Activated T-helper 9 cell treated with anti-CD3 and anti-CD28 coated beads, Interleukin-2, amount 50 U/mL, for 16 hours (primary cell): ENCODE measurements at regions not wholly inside any gene's neighbourhood (a gene's known extent, or its start where the extent isn't known, plus 50 kb on each side); places are given as distances from the start of the nearest gene placed in this dataset.
A peak's percentile ranks its signal among the peaks of the same experiment; 100 is the strongest.

ENCODE experiments used
- DNase-seq: peaks from one replicate; pipeline ENCODE4 v3.0.0-alpha.2; 2020; ENCODE audit warnings: low read depth

DNA sequence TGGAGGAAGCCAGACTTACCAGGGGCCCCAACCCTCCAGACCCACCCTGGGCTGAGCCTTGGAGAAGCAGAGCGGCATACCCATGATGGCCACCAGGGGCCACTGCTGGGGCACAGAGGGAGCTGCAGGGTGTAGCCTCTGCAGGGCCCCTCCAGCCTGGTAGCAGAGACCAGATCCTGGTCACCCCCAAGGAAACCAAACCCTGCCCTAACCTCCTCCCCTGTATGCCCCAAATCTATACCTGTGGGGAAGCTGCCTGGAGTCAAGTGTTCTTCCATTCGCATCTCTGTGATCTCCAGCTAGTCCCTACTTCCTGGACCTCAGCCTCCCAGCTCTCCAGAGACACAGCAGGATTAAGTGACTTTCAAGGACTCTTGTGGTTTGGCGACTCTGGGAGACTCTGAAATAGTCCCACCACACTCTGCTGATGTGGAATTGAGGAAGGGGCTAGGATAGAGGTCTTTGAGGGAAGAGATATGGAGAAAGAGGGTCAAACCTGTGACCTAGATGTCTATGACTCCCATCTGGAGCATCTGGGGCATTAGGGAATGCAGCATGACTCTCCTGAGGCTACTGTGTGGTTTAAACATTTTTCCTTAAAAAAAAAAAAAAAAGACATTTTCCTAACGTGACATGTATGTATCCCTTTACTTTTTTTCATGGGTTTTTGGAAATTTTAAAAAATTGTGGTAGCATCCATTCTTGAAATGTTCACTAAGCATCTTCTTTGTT lies 119.2 kb upstream of the IPO9 start:
- DNase-seq, result peak; percentile 30

DNA sequence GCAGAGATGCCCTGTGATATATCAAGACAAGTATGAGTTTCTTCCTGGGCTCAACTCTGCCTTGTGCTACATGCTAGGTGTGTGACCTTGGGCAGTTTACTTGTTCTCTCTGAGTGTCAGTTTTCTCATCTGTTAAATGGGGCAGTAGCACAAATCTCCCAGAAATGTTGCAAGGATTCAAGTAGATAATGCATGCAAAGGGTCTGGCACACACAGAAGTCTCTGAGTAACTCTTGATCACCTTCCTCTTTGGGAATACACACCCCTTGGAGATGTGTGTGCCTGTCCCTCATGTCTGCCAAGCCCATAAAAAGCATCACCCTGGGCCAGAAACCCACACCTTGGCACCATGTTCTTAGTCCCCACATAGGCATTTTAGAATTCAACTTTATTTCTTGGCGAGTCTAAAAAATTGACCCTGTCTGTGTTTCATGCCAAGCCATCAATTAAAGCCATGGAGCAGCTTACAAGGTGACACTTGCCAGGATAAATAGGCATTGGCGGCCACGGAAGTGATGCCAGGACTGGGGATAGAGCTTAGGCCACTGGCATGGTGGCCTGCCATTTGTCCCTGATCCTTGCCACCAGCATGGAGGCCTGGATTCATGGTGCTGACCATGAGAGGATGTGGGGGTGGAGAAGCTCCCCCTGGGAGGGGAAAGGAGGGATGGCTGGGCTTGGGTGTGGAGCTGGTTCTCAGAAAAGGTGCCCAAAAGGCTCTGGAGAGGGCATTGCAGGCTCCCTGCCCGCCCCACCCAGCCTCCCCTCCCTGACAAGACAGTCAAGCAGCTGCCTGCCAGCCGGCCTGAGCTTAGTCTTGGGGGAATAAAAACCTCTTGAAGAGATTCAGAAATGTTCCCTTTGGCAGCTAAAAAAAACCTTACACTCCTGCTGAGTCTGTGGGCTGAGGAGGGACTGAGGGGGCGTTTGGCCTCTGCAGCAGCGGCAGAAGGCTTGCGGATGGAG lies 118.0 kb upstream of the IPO9 start:
- DNase-seq, result no peak

DNA sequence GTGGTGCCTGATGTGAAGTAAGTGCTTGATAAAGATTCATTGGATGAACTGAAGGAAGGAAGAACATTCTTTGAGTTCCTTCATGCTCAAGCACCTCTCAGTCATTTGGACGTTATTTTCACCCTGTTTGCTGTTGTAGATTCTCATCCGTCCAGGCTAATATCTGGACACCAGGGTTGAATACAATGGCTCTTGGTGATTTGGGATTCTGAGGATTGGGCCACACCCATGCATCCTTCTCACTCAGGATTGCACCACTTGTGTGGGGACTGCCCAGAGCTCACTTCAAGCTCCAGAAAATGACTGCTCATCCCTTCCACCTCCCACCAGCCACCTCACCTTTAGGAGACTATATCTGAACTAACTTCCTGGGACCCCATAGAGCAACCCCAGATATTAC lies 117.1 kb upstream of the IPO9 start:
- no peak for DNase-seq

DNA sequence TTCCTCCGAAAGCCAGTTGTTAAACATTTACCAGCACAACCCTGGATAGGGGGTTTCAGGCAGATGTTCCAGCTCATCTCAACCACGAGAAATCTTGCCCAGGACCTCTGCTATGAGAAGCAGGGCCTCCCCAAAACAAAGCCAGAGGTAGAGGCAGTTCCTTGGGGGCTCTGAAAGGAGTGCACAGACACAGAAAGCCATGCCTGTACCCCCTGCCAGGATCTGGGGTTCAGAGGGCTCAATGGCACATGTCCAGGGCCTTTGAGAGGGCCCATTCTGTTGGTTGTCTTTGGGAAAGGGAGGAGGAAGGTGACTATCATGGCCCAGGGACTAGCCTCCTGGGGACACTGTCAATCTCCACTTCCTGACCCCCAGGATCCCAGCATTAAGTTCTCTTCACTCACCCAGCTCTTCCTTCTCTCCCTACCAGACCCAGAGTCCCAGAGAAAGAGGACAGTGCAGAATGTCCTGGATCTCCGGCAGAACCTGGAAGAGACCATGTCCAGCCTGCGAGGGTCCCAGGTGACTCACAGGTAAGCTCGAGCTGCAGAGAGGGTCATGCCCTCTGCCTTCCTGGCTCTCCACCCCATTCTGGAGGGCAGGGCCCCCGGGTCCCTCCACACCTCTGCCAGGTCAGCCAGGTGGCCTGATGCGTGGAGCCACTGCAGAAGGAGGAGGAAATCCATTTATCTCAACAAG lies 116.4 kb upstream of the IPO9 start:
- DNase-seq, result no peak

DNA sequence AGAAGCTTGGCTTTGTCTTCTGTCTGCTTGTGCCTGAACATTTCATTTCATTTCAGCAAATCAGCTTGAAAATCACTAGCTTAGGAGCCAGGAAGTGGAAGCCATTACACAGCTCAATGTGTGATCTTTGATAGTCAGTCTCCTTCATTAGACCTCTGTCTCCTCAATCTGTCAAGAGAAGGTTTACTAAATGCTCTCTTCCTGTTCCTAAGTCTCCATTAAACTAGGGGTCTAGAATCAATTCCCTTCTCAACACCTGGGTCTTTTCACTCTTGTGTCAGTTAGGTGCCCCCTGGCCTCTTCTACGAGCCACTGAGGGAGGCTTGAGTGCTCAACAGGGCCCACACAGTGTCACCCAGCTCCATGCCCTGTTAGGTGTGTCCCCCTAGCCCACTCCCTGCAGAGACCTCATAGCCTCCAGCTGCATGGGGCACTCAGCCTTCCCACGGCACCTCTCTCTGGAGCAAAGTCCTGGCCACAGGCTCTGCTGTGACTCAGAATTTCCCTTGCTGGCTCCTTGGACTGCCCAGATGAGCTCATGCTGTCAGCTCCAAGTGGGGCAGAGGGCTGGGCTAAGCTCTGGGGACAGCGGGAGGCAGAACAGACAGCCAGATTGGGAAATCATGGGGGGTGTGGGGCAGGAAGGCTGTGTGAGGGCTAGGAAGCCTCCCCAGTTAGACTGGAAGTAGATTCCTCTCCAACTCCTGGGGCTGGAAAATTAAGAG lies 115.7 kb upstream of the IPO9 start:
- DNase-seq, result no peak

DNA sequence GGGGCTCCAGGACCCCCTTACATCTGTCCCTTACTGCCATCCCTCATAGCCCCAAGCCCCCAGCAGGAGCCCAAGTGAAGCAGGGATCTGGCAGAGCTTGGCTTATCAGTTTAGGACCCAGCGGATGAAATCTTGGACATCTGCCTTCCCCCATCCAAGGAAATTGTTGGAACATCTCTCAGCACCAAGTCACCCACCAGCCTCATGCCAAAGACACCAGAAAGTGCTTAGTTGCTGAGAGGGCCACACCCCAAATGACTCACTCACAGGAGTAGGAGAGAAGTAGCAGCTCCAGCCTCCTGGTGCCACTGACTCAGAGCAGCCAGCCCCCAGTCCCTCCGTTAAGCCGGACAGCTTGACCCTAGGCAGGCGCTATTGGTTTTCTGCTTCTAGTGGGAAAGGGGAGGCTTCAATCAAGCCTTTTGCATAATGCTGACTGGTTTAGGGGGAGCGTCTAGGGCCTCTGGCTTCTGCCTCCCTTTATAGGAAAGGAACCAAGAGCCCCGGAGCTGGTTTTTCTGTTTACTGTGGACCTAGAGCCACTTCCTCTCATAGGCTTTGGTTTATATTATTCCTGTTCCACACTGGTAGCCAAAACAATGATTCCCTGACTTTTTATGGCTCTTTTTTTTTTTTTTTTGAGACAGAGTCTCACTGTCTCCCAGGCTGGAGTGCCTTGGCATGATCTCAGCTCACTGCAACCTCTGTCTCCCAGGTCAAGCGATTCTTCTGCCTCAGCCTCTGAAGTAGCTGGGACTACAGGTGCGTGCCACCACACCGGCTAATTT lies 114.2 kb upstream of the IPO9 start:
- no peak for DNase-seq

DNA sequence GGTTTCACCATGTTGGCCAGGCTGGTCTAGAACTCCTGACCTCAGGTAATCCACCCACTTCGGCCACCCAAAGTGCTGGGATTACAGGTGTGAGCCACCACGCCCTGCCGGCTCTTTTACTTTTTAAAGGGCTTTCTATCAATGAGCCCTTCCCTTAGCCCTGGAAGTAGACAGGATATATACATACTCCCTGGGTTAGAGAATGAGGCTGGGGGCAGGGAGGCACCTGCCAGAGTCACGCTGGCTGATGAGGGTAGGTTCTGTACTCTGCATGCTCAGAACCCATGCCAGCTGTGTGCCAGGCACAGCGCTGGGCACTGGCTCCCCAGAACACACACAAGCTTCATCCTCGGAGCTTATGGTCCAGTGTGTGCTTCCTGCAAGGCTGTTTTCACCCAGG lies 113.6 kb upstream of the IPO9 start:
- no peak for DNase-seq

DNA sequence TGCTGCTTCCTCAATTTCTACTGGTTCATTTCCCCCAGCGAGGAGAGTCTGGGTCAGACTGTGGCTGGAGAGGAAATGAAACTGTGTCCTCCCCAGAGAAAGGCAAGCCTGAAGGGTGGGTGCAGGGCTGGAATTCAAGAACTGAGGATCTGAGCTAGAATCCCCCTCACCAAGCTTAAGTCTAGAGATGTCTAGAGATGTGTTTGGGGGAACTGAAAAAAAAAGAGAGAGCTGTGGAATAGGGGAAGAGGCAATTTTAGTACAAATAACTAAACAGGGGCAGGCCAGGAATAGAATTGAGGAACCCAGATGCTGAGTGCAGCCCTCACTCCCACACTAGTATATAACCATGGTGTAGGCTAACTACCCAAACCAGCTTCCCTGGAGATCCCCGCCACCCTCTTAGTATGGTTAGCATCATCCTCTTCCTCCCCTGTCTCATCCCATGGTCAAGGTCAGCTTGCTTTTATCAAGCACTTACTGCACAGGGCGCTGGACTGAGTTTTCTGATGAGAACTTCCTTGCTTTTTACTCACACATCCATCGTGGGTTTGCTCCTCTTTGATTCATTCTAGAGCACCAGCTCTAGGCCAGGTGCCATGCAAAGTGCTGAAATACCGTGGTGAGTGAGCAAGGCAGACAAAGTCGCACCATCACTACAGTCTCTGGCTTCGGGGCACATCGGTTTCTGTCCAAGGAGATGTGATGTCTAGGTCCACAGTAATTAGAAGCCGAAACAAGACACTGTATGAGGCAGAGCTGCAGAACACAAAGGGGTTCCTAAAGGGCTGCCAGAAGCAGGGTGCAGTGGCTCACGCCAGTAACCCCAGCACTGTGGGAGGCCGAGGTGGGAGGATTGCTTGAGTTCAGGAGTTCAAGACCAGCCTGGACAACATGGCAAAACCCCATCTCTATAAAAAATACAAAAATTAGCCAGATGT lies 112.9 kb upstream of the IPO9 start:
- no peak for DNase-seq

DNA sequence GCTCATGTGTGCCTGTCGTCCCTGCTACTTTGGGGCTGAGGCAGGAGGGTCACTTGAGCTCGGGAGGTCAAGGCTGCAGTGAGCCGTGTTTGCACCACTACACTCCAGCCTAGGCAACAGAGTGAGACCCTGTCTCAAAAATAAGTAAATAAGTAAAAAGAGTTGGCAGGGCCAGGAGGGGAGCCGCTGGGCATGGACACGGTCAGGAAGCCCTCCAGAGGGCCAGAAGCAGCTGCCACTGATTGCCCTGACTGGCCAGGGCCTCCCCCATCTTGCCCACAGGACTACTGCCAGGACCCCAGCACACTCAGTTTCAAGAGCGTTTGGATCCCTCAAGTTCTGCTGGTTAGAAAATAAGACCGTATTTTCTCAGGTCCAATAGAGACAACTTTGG lies 112.2 kb upstream of the IPO9 start:
- DNase-seq, result no peak

DNA sequence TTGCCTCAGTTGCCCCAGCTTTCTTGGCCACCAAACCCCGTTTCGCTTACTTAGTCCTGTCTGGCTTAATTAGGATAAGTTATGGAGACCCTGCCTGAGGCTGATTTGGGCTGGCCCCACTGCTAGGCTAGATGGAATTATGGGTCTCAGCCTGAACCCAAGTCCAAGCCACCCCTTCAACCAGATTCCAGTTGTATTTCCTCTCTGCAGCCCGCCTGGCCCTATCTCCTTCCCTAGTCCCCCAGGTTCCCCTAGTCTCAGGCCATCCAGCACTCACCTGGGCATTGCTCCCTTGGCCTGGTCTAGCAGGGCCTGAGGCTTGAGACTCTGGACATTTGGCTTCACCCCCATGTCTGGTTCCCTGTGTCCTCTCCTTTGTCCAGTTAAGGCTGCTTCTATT lies 111.7 kb upstream of the IPO9 start:
- DNase-seq, result no peak

DNA sequence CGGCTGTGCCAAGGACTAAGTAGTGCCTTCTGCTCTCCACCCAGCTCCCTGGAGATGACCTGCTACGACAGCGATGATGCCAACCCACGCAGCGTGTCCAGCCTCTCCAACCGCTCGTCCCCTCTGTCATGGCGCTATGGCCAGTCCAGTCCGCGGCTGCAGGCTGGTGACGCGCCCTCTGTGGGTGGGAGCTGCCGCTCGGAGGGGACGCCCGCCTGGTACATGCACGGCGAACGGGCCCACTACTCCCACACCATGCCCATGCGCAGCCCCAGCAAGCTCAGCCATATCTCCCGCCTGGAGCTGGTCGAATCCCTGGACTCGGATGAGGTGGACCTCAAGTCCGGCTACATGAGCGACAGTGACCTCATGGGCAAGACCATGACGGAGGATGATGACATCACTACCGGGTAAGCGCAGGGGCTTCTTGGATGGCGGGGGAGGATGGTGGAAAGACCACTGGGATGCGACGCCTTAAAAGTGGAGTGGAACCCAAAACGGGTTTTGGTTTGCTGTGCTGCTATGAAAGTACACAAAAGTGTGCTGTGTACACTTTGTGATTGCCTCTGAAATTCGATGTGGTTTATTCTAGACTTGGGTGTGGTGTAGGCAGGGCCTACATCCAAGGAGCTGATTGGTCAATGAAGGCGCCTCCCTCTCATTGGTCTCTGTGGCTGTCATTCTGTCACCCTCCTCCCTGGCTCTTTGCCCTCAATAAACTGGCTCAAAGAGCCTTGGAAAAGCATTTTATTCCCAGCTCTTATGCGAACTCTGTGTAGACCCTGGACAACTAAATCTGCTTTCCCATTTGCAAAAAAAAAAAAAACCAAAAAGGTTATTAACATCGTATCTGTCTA lies 110.4 kb upstream of the IPO9 start:
- DNase-seq, result no peak

DNA sequence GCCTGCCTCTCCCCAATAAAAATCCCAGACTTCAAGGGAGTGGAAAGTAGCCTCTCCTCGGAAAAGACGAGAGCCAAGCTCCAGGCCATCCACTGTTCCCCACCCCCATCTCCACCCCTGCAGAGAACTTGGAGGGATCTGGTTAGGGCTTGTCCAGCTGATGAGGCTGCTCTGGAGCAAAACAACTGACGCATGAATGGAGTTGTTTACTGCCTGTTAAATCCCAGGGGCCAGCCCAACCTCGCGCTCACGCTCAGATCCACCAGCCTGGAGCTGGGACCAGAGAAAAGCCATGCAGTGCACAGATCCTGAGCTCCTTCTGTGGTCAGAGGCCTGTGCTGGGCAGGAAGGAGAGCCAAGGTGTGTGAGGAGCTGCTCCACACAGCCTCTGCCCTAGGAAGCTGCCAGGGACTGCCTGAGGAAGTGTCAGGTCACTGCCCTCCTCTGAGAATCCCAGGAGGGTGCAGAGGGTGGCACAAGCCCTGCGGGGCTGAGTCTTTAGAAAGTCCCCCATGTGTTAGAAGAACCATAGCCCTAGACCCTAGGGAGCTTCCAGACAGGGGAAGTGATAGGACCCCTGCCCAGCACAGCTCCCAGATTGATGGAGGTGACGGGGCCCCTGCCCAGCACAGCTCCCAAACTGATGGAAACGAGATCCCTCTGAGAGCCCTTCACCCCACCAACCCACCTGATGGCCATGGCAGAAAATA lies 109.0 kb upstream of the IPO9 start:
- no peak for DNase-seq

DNA sequence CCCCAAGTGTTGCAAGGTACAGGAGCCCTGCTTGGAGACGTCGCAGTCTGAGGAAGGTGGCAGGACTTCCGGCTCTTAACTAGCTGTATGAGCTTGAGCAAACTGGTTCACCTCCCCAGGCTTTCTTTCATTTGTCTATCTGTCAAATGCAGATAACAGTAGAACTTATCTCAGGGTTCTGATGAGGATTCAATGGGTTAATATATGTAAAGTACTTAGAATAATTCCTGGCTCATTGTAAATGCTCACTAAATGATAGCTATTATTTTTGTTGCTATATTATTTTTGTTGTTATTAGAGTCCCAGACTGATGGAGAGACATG lies 108.5 kb upstream of the IPO9 start:
- no peak for DNase-seq

DNA sequence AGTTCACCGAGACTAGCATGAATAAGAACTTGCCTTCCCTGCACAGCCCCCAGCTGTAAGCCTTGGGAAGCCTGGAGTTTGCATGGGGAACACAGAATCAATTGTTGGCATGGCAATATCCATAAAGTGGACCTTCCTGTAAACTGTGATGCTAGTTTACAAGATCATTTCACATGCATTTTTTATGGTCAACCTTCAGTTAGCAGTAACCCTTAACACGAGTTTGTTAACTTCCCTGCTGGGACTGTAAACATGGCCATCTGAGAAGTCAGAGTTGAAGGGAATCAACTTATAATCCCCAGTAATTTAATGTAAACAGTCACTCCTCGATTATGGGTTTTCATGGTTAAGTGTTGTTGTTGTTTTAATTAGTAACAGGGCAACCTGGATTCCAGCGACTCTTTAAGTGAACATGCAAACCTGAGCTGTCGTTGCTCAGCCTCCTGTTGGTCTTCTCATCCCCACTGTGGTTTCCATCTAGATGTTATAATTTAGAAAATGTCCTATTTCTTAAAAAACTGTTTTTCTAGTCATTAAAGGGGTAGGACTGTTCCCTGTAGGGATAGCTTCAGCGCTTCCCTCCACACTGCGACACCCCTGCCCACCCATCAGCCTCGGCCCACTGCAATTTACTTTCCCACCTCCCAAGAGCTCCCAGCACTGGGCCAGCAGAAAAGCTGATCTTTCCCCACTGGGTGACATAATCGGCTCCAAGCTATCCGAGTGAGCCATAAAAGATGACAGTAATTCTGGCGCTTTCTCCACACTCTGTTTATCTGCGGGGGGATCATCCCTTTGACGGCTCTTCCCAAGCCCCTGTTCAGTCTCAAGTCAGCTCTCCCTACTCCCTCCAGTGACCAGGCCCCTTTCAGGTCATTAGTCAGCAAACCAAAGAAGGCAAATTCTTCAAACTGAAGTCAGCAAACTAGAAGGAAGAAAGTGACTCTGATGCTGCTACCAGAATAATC lies 107.6 kb upstream of the IPO9 start:
- DNase-seq, result no peak

DNA sequence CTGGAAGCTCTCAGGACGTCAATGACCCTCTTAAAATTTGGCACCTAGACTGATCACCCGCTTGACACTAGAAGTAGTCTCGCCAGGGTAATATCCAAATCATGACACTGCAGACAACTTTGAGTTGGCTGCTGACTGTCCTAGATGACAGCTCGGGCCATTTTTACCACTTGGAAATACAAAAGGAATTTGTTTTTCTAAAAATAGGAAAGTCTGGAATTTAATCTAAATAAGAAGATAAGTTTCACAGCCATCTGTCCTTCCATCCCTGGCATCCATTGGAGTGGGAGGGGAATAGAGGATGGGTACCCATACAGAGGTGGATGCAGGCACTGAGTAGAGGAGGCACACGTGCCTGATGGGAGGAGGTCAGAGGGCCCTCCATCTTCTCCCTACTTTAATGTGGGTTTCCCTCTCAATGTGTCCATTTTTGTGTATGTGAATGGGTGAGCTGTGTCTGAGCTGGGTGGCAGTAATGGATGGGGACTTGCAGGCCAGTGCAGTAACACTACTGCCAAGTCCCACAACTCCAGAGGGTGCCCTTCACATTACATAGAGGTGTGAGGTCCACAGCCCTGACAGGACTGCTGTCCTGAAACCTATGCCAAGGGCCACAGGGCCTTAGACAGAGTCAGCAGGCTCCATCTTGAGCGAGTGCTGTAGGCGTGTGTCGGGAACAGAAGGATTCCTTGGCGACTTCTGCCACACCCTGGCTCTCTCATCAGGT lies 104.8 kb upstream of the IPO9 start:
- no peak for DNase-seq

DNA sequence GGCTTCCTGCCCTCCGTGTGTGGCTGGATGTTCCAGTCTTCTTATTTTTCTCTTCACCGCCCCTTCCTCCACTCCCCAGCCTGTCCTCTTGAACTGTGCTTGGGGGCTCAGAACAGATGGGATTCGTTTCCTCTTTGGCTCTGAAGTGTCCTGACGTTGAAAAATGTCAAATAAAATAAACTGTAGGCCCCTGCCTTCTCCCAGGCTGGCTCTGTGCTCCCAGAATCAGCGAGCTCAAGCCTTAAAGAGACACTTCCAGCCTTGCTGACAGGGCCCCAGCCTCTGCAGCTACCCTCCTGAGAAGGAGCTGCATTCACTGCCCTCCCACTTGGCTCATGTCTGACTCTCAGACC lies 104.2 kb upstream of the IPO9 start:
- no peak for DNase-seq

DNA sequence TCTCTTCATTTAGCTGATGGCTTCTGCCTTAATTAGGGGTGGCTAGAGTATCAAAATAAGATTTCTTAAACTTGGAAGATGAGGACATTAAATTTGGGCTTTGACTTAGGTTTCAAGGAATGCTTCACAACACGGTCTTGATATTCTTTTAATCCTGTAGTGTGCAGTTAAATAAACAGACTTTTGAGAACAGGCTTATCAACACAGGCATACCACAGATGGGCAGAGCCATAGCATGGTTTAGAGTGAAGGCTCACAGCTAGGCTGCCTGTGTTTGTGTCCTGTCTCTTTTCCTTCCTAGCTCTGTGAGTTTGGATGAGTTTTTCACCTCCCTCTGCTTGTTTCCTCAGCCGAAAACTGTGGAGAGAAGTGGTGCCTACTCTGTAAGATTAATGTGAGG lies 102.3 kb upstream of the IPO9 start:
- DNase-seq, result no peak
